D721Med (cell line): ENCODE measurements at regions not wholly inside any gene's neighbourhood (a gene's known extent, or its start where the extent isn't known, plus 50 kb on each side); places are given as distances from the start of the nearest gene placed in this dataset.

Experiments
- DNase-seq: peaks from one replicate; pipeline ENCODE4 v3.0.0; 2011; ENCODE audit warnings: low spot score; ENCODE audit not compliant: insufficient read length
- FAIRE-seq: peaks from 2 replicates; lab custom pipeline; 2011; peaks lifted over from hg19 to GRCh38; lab: Jason Lieb, UNC
- TF ChIP-seq, protein P1 (sequence below): IDR thresholded peaks from 2 replicates; pipeline ENCODE4 v1.5.1; 2012; ENCODE audit warnings: mild to moderate bottlenecking, control low read depth; ENCODE audit not compliant: insufficient read depth; ENCODE audit errors: missing control alignments

DNA sequence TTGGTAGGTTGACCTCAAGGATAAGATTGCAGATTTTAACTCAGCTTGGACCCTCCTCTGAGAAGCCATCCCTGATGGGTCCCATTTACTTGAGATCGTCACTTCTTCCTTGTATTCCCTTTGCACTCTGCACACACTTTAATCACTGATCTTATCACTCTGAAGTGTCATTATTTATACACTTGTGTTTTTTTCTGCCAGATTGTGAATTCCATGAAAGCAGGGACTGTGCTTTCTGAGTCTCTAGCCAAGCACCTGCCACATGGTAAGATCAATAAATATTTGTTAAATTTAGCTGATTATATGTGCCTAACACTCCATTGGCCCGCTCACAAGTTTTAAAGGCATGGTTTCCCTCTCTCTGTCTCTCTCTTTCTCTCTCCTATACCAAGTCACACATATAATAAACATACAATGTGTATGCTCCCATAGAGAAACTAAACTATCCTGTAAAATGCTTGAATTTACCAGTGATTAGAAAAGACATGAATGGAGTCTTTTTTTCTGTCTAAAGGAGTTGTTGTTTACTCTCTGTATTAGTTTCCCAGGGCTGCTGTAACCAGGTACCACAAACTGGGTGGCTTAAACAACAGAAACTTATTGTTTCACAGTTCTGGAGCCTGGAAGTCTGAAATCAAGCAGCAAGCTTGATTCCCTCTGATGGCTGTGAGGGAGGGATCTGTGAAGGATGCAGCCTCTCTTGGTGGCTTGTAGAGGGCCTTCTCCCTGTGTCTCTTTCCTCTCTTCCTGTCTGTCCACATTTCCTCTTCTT is 105.2 kb upstream of the GADD45A start:
- FAIRE-seq, result no peak

DNA sequence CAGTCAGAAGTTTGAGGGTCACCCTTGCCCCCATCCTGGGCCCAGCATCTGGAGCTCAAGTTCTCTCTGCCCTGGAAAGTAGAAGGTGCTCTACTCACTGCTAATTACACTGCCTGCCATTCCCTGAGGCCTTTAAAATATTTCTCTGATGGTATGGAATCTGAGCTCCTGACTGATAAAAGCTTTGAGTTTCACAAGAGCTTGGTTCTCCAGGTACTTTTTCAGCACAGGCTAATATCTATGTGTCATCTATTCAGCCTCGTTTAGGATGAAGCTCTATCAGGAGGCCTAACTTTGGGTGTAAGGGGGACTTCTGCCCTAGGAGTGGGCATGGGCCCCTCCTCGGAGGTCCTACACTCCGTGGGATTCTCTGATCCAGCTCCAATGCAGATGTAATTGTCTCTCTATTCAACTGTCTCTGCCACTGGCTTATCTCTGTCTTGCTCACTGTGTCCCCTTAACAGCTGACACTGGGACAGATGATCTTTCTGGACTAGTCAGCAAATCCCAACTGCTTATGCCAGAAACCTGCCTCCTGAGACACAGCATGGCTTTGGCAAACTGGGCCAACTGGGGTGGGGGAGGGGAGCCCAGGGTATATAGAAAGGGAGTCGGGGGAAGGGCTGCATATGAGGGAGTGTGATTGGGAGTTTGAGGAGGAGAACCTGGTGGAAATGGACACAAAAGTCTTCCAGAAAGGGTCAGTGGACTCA is 104.2 kb upstream of the GADD45A start:
- FAIRE-seq, result no peak
- no peak for DNase-seq
- TF ChIP-seq, protein P1, sequence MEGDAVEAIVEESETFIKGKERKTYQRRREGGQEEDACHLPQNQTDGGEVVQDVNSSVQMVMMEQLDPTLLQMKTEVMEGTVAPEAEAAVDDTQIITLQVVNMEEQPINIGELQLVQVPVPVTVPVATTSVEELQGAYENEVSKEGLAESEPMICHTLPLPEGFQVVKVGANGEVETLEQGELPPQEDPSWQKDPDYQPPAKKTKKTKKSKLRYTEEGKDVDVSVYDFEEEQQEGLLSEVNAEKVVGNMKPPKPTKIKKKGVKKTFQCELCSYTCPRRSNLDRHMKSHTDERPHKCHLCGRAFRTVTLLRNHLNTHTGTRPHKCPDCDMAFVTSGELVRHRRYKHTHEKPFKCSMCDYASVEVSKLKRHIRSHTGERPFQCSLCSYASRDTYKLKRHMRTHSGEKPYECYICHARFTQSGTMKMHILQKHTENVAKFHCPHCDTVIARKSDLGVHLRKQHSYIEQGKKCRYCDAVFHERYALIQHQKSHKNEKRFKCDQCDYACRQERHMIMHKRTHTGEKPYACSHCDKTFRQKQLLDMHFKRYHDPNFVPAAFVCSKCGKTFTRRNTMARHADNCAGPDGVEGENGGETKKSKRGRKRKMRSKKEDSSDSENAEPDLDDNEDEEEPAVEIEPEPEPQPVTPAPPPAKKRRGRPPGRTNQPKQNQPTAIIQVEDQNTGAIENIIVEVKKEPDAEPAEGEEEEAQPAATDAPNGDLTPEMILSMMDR, result no peak

More for the DNA sequence above, 105.2 kb upstream of the GADD45A start:
- TF ChIP-seq, protein P1, result no peak
- DNase-seq, result no peak

DNA sequence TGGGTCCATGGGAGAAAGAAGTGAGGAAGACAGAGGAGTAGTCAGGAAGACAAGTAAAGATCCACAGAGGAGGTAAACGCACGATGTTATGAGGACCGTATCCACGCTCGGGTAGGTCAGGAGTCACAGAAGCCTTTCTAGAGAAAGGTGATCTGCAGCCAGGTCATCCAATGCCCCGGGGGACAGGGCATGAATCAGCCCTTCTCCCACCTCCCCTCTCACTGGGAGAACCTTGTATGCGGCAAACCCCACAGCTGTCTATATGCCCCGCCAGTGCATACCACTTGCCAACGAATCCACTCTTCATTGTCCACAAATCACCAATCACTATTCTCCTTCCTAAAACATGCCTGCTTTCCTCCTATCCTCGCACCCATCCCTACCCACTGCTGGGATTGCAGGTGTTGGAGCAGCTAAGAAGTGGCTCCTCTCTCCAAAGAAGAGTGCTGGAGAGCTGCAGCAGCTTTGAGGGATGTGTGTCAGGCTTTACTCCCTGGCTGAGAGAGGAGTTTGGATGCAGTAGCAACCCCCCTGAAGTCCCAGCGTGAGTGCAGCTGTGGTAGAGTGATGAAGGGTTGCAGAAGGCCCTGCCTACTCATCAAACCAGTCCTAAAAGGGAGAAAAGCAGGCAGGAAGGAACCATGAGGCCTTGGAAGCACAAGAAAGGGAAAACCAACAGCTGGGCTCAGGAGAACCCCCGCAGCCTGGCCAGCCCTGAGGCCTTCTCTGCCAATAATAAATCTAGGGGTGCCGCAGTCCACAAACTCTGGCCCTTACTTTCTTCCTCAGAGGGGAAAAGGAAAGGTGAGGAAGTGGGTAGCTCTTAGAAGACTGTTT is 102.2 kb upstream of the GADD45A start:
- TF ChIP-seq, protein P1, result no peak
- DNase-seq (no peak), FAIRE-seq (no peak)

DNA sequence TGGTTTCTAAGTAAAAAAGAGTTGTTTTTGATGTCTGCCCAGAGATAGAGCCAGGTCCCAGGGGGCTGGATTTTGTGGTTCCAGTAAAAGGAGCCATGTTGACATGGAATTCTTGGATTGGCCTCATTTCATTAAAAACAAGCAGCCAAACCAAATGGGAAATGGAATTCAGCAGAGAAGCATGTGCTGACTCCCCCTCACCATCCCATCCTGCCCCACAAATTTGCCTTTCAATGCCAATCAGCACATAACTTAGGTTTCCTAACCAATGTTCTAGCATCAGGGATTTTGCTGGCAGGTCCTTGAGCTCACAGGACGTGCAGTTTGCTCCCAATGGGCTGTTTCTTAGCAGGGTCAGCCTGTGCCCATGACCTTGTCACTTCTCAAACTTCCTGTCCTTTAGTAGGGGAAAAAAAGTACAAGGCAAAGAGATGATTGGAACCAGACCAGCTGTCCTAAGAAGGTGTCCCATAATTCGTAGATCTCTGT is 101.5 kb upstream of the GADD45A start:
- no peak for FAIRE-seq
- TF ChIP-seq, protein P1, result no peak

DNA sequence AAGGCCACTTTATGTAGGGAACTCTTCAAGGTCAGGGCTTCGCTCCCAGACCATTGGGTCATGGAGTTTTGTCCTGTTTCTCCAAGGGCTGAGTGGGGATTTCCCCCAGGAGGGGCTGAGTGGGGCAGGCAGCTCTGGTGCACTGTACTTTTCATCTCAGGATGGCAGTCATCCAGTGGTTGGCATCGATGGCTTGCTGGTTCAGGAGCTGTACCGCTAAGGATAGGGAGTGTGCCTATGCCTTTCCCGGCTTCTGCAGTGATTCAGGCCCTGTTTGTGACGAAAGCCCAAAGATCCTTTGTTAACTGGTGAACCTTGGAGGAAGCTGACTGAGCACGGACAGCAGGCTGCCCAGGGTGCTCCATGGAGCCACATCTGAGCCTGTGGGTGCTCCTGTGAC is 100.1 kb upstream of the GADD45A start:
- FAIRE-seq (no peak), DNase-seq (no peak)

More for the DNA sequence above, 101.5 kb upstream of the GADD45A start:
- no peak for DNase-seq

DNA sequence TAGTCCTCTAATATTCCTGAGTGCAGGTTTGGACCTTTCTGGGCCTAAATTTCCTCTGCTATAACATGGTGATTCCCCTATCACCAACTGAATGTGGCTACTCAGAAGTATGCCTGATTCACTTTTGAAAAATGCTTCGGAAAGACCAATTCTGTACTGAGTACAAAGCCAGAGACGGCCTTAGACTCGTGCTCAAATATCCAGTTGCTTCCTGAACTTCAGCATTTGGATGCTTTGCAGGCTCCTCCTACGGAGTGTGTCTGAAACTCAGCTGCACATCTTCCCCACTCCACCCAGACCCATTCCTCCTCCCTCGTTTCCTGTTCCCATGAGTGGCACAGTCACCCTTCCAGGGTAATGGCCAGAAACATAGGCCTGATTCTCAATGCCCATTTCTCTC is 98.4 kb upstream of the GADD45A start:
- TF ChIP-seq, protein P1, result no peak
- FAIRE-seq, result no peak
- DNase-seq, result no peak

More for the DNA sequence above, 100.1 kb upstream of the GADD45A start:
- TF ChIP-seq, protein P1, result no peak
